ENCODE measurements at regions not wholly inside any gene's neighbourhood (a gene's known extent, or its start where the extent isn't known, plus 50 kb on each side); places are given as distances from the start of the nearest gene placed in this dataset.

DNA sequence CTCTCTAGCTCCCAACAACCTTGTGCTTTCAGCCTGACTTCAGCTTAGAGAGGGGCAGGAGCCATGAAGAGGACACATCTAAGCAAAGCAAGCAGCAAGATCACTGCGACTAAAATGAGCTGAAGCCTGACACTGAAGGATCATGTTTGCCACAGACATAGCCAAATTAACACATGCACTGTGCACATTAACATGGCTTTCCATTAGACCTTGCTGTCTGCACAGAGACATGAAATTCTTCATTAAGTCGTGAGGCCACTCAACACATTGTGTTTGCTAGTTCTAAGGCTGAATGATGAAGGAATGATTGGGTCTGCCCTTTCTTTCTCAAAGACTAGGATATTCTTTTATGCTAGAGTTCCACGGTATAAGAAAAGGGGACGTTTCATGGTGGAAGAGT lies 558.3 kb upstream of the PSMD7 start:
- TF ChIP-seq, protein P1, sequence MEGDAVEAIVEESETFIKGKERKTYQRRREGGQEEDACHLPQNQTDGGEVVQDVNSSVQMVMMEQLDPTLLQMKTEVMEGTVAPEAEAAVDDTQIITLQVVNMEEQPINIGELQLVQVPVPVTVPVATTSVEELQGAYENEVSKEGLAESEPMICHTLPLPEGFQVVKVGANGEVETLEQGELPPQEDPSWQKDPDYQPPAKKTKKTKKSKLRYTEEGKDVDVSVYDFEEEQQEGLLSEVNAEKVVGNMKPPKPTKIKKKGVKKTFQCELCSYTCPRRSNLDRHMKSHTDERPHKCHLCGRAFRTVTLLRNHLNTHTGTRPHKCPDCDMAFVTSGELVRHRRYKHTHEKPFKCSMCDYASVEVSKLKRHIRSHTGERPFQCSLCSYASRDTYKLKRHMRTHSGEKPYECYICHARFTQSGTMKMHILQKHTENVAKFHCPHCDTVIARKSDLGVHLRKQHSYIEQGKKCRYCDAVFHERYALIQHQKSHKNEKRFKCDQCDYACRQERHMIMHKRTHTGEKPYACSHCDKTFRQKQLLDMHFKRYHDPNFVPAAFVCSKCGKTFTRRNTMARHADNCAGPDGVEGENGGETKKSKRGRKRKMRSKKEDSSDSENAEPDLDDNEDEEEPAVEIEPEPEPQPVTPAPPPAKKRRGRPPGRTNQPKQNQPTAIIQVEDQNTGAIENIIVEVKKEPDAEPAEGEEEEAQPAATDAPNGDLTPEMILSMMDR (IDR thresholded peaks at IDR 0.05) = no peak
- no peak for TF ChIP-seq POLR2AphosphoS5 (IDR thresholded peaks at IDR 0.05)
- TF ChIP-seq EP300 (IDR thresholded peaks at IDR 0.05; ENCODE audit: low read depth) = no peak
